Neural cell (in vitro differentiated cells): ENCODE measurements at regions not wholly inside any gene's neighbourhood (a gene's known extent, or its start where the extent isn't known, plus 50 kb on each side); places are given as distances from the start of the nearest gene placed in this dataset.

Experiments
- CTCF ChIP-seq: fragments of 450-650 bp; IDR thresholded peaks from 2 replicates; pipeline ENCODE4 v1.5.1; 2014; ENCODE audit warnings: antibody characterized with exemption, mild to moderate bottlenecking, moderate library complexity; ENCODE audit not compliant: poor library complexity, severe bottlenecking
- EP300 ChIP-seq: fragments of 450-650 bp; conservative IDR thresholded peaks from 2 replicates; pipeline ENCODE4 v1.6.1; 2014; ENCODE audit warnings: antibody characterized with exemption, mild to moderate bottlenecking, moderate library complexity; ENCODE audit not compliant: poor library complexity, severe bottlenecking
- EZH2 ChIP-seq: fragments of 200-600, 300-800 bp; shearing (Covaris generic), sonication (generic); IDR thresholded peaks from 2 replicates; pipeline ENCODE4 v1.6.1; 2014; ENCODE audit warnings: antibody characterized with exemption, low read length, borderline replicate concordance, mild to moderate bottlenecking; ENCODE audit not compliant: insufficient read depth, poor library complexity, severe bottlenecking
- POLR2AphosphoS5 ChIP-seq: IDR thresholded peaks from 2 replicates; pipeline ENCODE4 v1.6.1; 2012
- TAF1 ChIP-seq: IDR thresholded peaks from 2 replicates; pipeline ENCODE4 v1.6.1; 2012; ENCODE audit warnings: low read depth

DNA sequence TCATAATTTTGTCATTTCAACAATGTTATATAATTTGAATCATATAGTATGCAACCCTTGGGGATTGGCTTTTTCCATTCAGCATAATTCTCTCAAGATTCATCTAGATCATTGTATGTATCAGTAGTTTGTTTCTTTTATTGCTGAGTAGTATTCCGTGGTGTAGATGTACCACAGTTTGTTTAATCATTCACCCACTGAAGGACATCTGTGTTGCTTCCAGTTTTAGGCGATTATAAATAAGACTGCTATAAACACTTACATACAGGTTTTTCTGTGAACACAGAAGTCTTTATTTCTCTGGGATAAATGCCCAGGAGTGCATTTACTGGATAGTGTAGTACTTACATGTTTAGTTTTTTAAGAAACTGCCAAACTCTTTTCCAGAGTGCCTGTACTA lies 374.1 kb downstream of the DEPDC1B start:
- TF ChIP-seq TAF1 (no peak), POLR2AphosphoS5 (no peak), CTCF (no peak), EP300 (no peak), EZH2 (no peak)
